CD1c-positive myeloid dendritic cell (primary cell): ENCODE measurements at regions not wholly inside any gene's neighbourhood (a gene's known extent, or its start where the extent isn't known, plus 50 kb on each side); places are given as distances from the start of the nearest gene placed in this dataset.

Experiments used
- DNase-seq: peaks from one replicate; pipeline ENCODE4 v3.0.0-alpha.2; 2016; ENCODE audit errors: extremely low spot score

- no peak for DNase-seq
These were observed 701.3 kb downstream of the TBC1D32 start for GRCh38 chr6:120632975-120633374.

GRCh38 chr6:120627612-120628011 is 706.7 kb downstream of the TBC1D32 start:
- no peak for DNase-seq

- no peak for DNase-seq
These were observed 712.1 kb downstream of the TBC1D32 start for GRCh38 chr6:120622127-120622631.

- no peak for DNase-seq
These were observed 713.4 kb downstream of the TBC1D32 start for GRCh38 chr6:120620900-120621299.

- DNase-seq: no peak
These were observed 719.0 kb downstream of the TBC1D32 start for GRCh38 chr6:120615238-120615637.

GRCh38 chr6:120614723-120615122 is 719.6 kb downstream of the TBC1D32 start:
- no peak for DNase-seq

- no peak for DNase-seq
These were observed 725.5 kb downstream of the TBC1D32 start for GRCh38 chr6:120608826-120609225.

GRCh38 chr6:120606743-120607142 is 727.5 kb downstream of the TBC1D32 start:
- DNase-seq: no peak

GRCh38 chr6:120604510-120604909 is 729.8 kb downstream of the TBC1D32 start:
- no peak for DNase-seq

GRCh38 chr6:120590611-120591010 is 743.7 kb downstream of the TBC1D32 start:
- DNase-seq: no peak

- no peak for DNase-seq
These were observed 745.9 kb downstream of the TBC1D32 start for GRCh38 chr6:120588424-120588823.

GRCh38 chr6:120587381-120587780 is 746.9 kb downstream of the TBC1D32 start:
- DNase-seq: no peak

GRCh38 chr6:120584111-120584760 is 750.0 kb downstream of the TBC1D32 start:
- no peak for DNase-seq

- no peak for DNase-seq
These were observed 758.2 kb downstream of the TBC1D32 start for GRCh38 chr6:120576061-120576460.

GRCh38 chr6:120569714-120570113 is 764.6 kb downstream of the TBC1D32 start:
- no peak for DNase-seq

- no peak for DNase-seq
These were observed 769.5 kb downstream of the TBC1D32 start for GRCh38 chr6:120564779-120565178.

- DNase-seq: no peak
These were observed 776.0 kb downstream of the TBC1D32 start for GRCh38 chr6:120558294-120558693.

GRCh38 chr6:120557554-120557953 is 776.7 kb downstream of the TBC1D32 start:
- no peak for DNase-seq

- no peak for DNase-seq
These were observed 777.8 kb downstream of the TBC1D32 start for GRCh38 chr6:120556491-120556890.

GRCh38 chr6:120553353-120553752 is 780.9 kb downstream of the TBC1D32 start:
- no peak for DNase-seq

- DNase-seq: no peak
These were observed 788.9 kb downstream of the TBC1D32 start for GRCh38 chr6:120545353-120545752.

GRCh38 chr6:120534954-120535353 is 799.3 kb downstream of the TBC1D32 start:
- no peak for DNase-seq

- no peak for DNase-seq
These were observed 807.7 kb downstream of the TBC1D32 start for GRCh38 chr6:120526576-120526975.

- no peak for DNase-seq
These were observed 819.7 kb downstream of the TBC1D32 start for GRCh38 chr6:120514544-120514943.
